Endothelial cell of umbilical vein (primary cell): ENCODE measurements at regions not wholly inside any gene's neighbourhood (a gene's known extent, or its start where the extent isn't known, plus 50 kb on each side); places are given as distances from the start of the nearest gene placed in this dataset.

Experiments
- BruUV-seq: library from RNA; stranded (reverse); fragments of 400-500 nt; replicated peaks from 2 replicates; lab custom pipeline; 2021; lab: Mats Ljungman, UMichigan
- CTCF ChIA-PET: fragments of 300-600, 350-600 bp; sonication (Branson Sonifier 250); formaldehyde crosslinking; loops from one replicate; lab custom pipeline; 2021; ENCODE audit warnings: antibody characterized with exemption, inconsistent platforms; lab: Charles Lee
- POLR2A ChIA-PET: fragments of 300-600, 350-600 bp; sonication (Branson Sonifier 250); formaldehyde crosslinking; loops from one replicate; lab custom pipeline; 2021; ENCODE audit warnings: antibody characterized with exemption, inconsistent platforms; lab: Charles Lee
- DNase-seq: peaks from one replicate; pipeline ENCODE4 v3.0.0-alpha.2; 2011; ENCODE audit warnings: low read depth, low spot score
- FAIRE-seq: peaks from 2 replicates; lab custom pipeline; 2011; peaks lifted over from hg19 to GRCh38; lab: Jason Lieb, UNC
- H2AFZ ChIP-seq: 2 replicates; pipeline ENCODE4 v1.6.0; 2012; ENCODE audit warnings: low read depth, low read length, control low read depth, inconsistent platforms
- H3K27ac ChIP-seq: 2 replicates; pipeline ENCODE4 v1.5.1; 2011; ENCODE audit warnings: low read depth, mild to moderate bottlenecking, control low read depth, low read length, moderate library complexity; ENCODE audit not compliant: insufficient read depth
- H3K27me3 ChIP-seq, 2 experiments: 2 replicates each; pipeline versions ENCODE4 v1.6.0 to v1.6.1; 2011; ENCODE audit warnings: low read length in 2 of 2, mixed read lengths in 1 of 2; ENCODE audit not compliant: control insufficient read depth in 2 of 2, insufficient read depth in 2 of 2
- H3K36me3 ChIP-seq, 2 experiments: 2 replicates in 1 of 2; 3 replicates in 1 of 2; pipeline ENCODE4 v1.5.1; 2011; ENCODE audit warnings: low read length in 2 of 2, mild to moderate bottlenecking in 1 of 2, moderate library complexity in 1 of 2; ENCODE audit not compliant: control insufficient read depth in 2 of 2, insufficient read depth in 2 of 2; ENCODE audit errors: extremely low read depth in 1 of 2
- H3K4me1 ChIP-seq: 3 replicates; pipeline ENCODE4 v1.5.1; 2011; ENCODE audit warnings: mild to moderate bottlenecking, low read length; ENCODE audit not compliant: control insufficient read depth, insufficient read depth; ENCODE audit errors: extremely low read depth
- H3K4me2 ChIP-seq: 2 replicates; pipeline ENCODE4 v1.6.1; 2011; ENCODE audit warnings: low read length, control low read depth, mixed read lengths; ENCODE audit not compliant: insufficient read depth
- H3K4me3 ChIP-seq, 3 experiments: fragments of 200-600 bp in 1 of 3; sonication (generic), shearing (Covaris generic) in 1 of 3; replicated peaks in 1 of 3; 2 replicates each; pipeline ENCODE4 v1.5.1; 2011 to 2016; ENCODE audit warnings: control low read depth in 3 of 3, low read length in 3 of 3, mild to moderate bottlenecking in 2 of 3, inconsistent platforms in 1 of 3, low read depth in 1 of 3, moderate library complexity in 1 of 3; ENCODE audit not compliant: insufficient read depth in 1 of 3
- H3K79me2 ChIP-seq: 2 replicates; pipeline ENCODE4 v1.6.0; 2012; ENCODE audit warnings: low read length, inconsistent platforms; ENCODE audit not compliant: control insufficient read depth, insufficient read depth
- H3K9ac ChIP-seq: replicated peaks from 2 replicates; pipeline ENCODE3; 2011; ENCODE audit warnings: low read length, control low read depth; ENCODE audit not compliant: insufficient read depth; ENCODE audit errors: extremely low read depth
- H3K9me1 ChIP-seq: replicated peaks from 3 replicates; pipeline ENCODE4 v1.6.0; 2011; ENCODE audit warnings: mild to moderate bottlenecking, low read length; ENCODE audit not compliant: control insufficient read depth, insufficient read depth; ENCODE audit errors: extremely low read depth
- H3K9me3 ChIP-seq: replicated peaks from 2 replicates; pipeline ENCODE4 v1.5.1; 2012; ENCODE audit warnings: low read length, inconsistent platforms; ENCODE audit not compliant: control insufficient read depth, insufficient read depth
- H4K20me1 ChIP-seq: replicated peaks from 2 replicates; pipeline ENCODE3; 2011; ENCODE audit warnings: mild to moderate bottlenecking, low read length; ENCODE audit not compliant: control insufficient read depth, insufficient read depth; ENCODE audit errors: extremely low read depth
- CTCF ChIP-seq, 2 donors: IDR thresholded peaks; 1 replicate in 1 of 2; 2 replicates in 1 of 2; pipeline ENCODE4 v1.5.1; 2011; ENCODE audit warnings: low read length in 2 of 2, mild to moderate bottlenecking in 2 of 2, moderate library complexity in 2 of 2, control low read depth in 1 of 2, inconsistent platforms in 1 of 2, low read depth in 1 of 2; ENCODE audit not compliant: insufficient read depth in 1 of 2; ENCODE audit errors: extremely low read depth in 1 of 2
- EZH2 ChIP-seq: IDR thresholded peaks from 2 replicates; pipeline ENCODE4 v1.6.1; 2012; ENCODE audit warnings: borderline replicate concordance, low read depth, mild to moderate bottlenecking, moderate library complexity, low read length, inconsistent platforms; ENCODE audit not compliant: severe bottlenecking
- FOS ChIP-seq: IDR thresholded peaks from 2 replicates; pipeline ENCODE4 v1.6.1; 2011; ENCODE audit warnings: mild to moderate bottlenecking, low read length, moderate library complexity, borderline replicate concordance; ENCODE audit not compliant: insufficient read depth
- GATA2 ChIP-seq: IDR thresholded peaks from 2 replicates; pipeline ENCODE4 v1.7.0; 2011; ENCODE audit warnings: low read depth, mild to moderate bottlenecking, moderate library complexity, mixed read lengths, low read length; ENCODE audit not compliant: insufficient read length, insufficient read depth
- JUN ChIP-seq: IDR thresholded peaks from 2 replicates; pipeline ENCODE4 v1.6.1; 2011; ENCODE audit warnings: borderline replicate concordance, low read depth; ENCODE audit not compliant: insufficient read length, insufficient read depth
- MAX ChIP-seq: IDR thresholded peaks from 2 replicates; pipeline ENCODE4 v1.6.1; 2011; ENCODE audit not compliant: insufficient read depth, insufficient read length
- MYC ChIP-seq: IDR thresholded peaks from one replicate; pipeline ENCODE4 v1.6.1; 2011; ENCODE audit warnings: mild to moderate bottlenecking, low read depth, low read length
- POLR2A ChIP-seq: IDR thresholded peaks from 2 replicates; pipeline ENCODE4 v1.6.1; 2012; ENCODE audit warnings: low read depth, mild to moderate bottlenecking, control low read depth, low read length
- POLR2AphosphoS5 ChIP-seq: IDR thresholded peaks from 2 replicates; pipeline ENCODE4 v1.6.1; 2012; ENCODE audit warnings: low read depth, mild to moderate bottlenecking, control low read depth, low read length, moderate library complexity; ENCODE audit not compliant: insufficient read depth
- dilution Hi-C: fragments of 300-500 bp; cut with MboI; formaldehyde crosslinking; loops from one replicate; pipeline ENCODE4 v1.15.0; 2019; ENCODE audit warnings: low sequenced_read_pairs; ENCODE audit not compliant: extremely low pct_ligation_motif_present
- intact Hi-C: fragments of 100-400 bp; cut with micrococcal nuclease; formaldehyde crosslinking; loops from one replicate; pipeline ENCODE4 v1.10.0; 2022

DNA sequence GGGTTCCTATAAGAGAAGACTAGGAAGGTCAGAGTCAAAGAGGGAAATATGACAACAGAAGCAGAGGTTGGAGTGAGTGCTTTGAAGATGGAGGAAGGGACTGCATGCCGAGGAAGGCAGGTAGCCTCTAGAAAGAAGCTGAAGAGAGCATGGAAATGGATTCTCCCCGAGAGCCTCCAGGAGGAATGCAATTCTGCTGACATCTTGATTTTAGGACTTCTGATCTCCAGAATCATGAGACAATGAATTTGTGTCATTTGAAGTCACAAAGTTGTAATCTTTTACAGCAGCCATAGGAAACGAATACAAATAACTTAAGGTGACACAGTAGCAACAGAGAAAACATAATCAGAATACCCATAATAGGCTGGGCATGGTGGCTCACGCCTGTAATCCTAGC lies 69.2 kb upstream of the UBAC2 start:
- no peak overlapping the region for H3K27ac ChIP-seq
- H2AFZ ChIP-seq = no peak overlapping the region
- H3K4me1 ChIP-seq = no peaks in the 10 kb centered on the region
- peaks cover 6 to 9% of the 10 kb centered on the region in 2 experiments for H3K27me3 ChIP-seq
- H3K9ac ChIP-seq = no peak overlapping the region
- no peak for FAIRE-seq
- TF ChIP-seq JUN = no peak
- TF ChIP-seq FOS = no peak
- no peak for TF ChIP-seq GATA2
- TF ChIP-seq CTCF (IDR thresholded peaks at IDR 0.05; ENCODE audit: extremely low read depth in 1 of 2, insufficient read depth in 1 of 2, low read depth in 1 of 2, low read length in 2 of 2) = no peak
- no peak for TF ChIP-seq EZH2
- TF ChIP-seq MAX = no peak
- no peak for TF ChIP-seq POLR2AphosphoS5
- TF ChIP-seq POLR2A = no peak
- TF ChIP-seq MYC = no peak
- CTCF ChIA-PET = interaction anchor here (0.7 kb wide), 1 partner anchor 13 kb away, joined by 3 read pairs; no protein-coding TSS in a partner anchor
- no peak for DNase-seq
- intact Hi-C loops (no loop called here), dilution Hi-C loops (no loop called here)
- H4K20me1 ChIP-seq = no peaks in the 10 kb centered on the region
- no peaks in the 10 kb centered on the region for H3K9me3 ChIP-seq
- H3K9me1 ChIP-seq = no peaks in the 10 kb centered on the region
- H3K36me3 ChIP-seq = no peaks in the 10 kb centered on the region
- no TSS peak for BruUV-seq
- no peak overlapping the region for H3K4me2 ChIP-seq
- H3K4me3 ChIP-seq = no peak overlapping the region
- POLR2A ChIA-PET = no interaction called here
- no peaks in the 10 kb centered on the region for H3K79me2 ChIP-seq
